Fibroblast of pulmonary artery (primary cell): ENCODE measurements at regions not wholly inside any gene's neighbourhood (a gene's known extent, or its start where the extent isn't known, plus 50 kb on each side); places are given as distances from the start of the nearest gene placed in this dataset.

Source experiments
- DNase-seq: peaks from one replicate; pipeline ENCODE4 v3.0.0-alpha.2; 2010; ENCODE audit warnings: low read depth
- H3K4me3 ChIP-seq: replicated peaks from 2 replicates; pipeline ENCODE4 v1.5.1; 2011; ENCODE audit warnings: low read depth, mild to moderate bottlenecking, control low read depth, low read length, moderate library complexity
- CTCF ChIP-seq: IDR thresholded peaks from 2 replicates; pipeline ENCODE4 v1.5.1; 2011; ENCODE audit warnings: mild to moderate bottlenecking, control low read depth, low read length, inconsistent platforms; ENCODE audit errors: missing control alignments

GRCh38 chr7:145252031-145252430, 416.2 kb upstream of the TPK1 start:
- DNase-seq, result no peak
- H3K4me3 ChIP-seq, result no peak overlapping the region
- no peak for TF ChIP-seq CTCF

GRCh38 chr7:145224775-145225174, 388.9 kb upstream of the TPK1 start:
- TF ChIP-seq CTCF, result no peak
- DNase-seq, result no peak
- H3K4me3 ChIP-seq, result no peak overlapping the region

- no peak for TF ChIP-seq CTCF
- DNase-seq, result no peak
Observed at GRCh38 chr7:145219461-145219860, 383.6 kb upstream of the TPK1 start.

GRCh38 chr7:145216866-145217265, 381.0 kb upstream of the TPK1 start:
- H3K4me3 ChIP-seq, result no peak overlapping the region
- TF ChIP-seq CTCF, result no peak
- DNase-seq, result no peak

More at GRCh38 chr7:145219461-145219860, 383.6 kb upstream of the TPK1 start:
- H3K4me3 ChIP-seq, result no peak overlapping the region

- DNase-seq, result no peak
- H3K4me3 ChIP-seq, result no peak overlapping the region
- no peak for TF ChIP-seq CTCF
Observed at GRCh38 chr7:145212050-145212449, 376.2 kb upstream of the TPK1 start.

- no peak for TF ChIP-seq CTCF
- H3K4me3 ChIP-seq, result no peak overlapping the region
- no peak for DNase-seq
Observed at GRCh38 chr7:145211211-145211610, 375.4 kb upstream of the TPK1 start.

- H3K4me3 ChIP-seq, result no peak overlapping the region
- no peak for DNase-seq
- TF ChIP-seq CTCF, result no peak
Observed at GRCh38 chr7:145193951-145194350, 358.1 kb upstream of the TPK1 start.
